Breast epithelium (tissue), 4 donors: ENCODE measurements at regions not wholly inside any gene's neighbourhood (a gene's known extent, or its start where the extent isn't known, plus 50 kb on each side); places are given as distances from the start of the nearest gene placed in this dataset.
"Not testable (repeated sequence)": the region's sequence is repeated elsewhere in the genome, so short reads cannot be mapped to it uniquely, and the experiment has no call there.

Source experiments
- DNase-seq, 2 donors: peaks; one replicate each; pipeline ENCODE4 v3.0.0-alpha.2; 2019; ENCODE audit warnings: low spot score in 2 of 2
- H3K27ac ChIP-seq, 2 donors: fragments of 200-600 bp; sonication (generic) in 1 of 2; one replicate each; pipeline ENCODE4 v1.5.1; 2016 to 2019; ENCODE audit warnings: mild to moderate bottlenecking in 1 of 2
- H3K27me3 ChIP-seq, 2 donors: fragments of 200-600 bp; sonication (generic) in 1 of 2; one replicate each; pipeline versions ENCODE4 v1.5.1 to v1.6.0; 2017 to 2019; ENCODE audit warnings: control low read depth in 1 of 2, mild to moderate bottlenecking in 1 of 2
- H3K36me3 ChIP-seq: fragments of 200-600 bp; one replicate; pipeline ENCODE4 v1.5.1; 2019
- H3K4me1 ChIP-seq, 2 donors: fragments of 200-600 bp; sonication (generic); one replicate each; pipeline ENCODE4 v1.5.1; 2016 to 2019; ENCODE audit warnings: control low read depth in 1 of 2
- H3K4me3 ChIP-seq, 3 donors: fragments of 200-600 bp; sonication (generic); 1 replicate in 2 of 3; 2 replicates in 1 of 3; pipeline ENCODE4 v1.5.1; 2016 to 2019; ENCODE audit warnings: mild to moderate bottlenecking in 3 of 3, moderate library complexity in 2 of 3
- H3K9me3 ChIP-seq, 2 donors: fragments of 200-600 bp; sonication (generic) in 1 of 2; one replicate each; pipeline ENCODE4 v1.5.1; 2016 to 2019; ENCODE audit warnings: control low read depth in 1 of 2
- CTCF ChIP-seq, 3 donors: fragments of 450-650 bp; IDR thresholded peaks; one replicate each; pipeline ENCODE4 v1.5.1; 2016 to 2017; ENCODE audit warnings: antibody characterized with exemption in 3 of 3, mild to moderate bottlenecking in 3 of 3, moderate library complexity in 3 of 3
- POLR2A ChIP-seq: fragments of 450-650 bp; IDR thresholded peaks from one replicate; pipeline ENCODE4 v1.6.1; 2016; ENCODE audit warnings: antibody characterized with exemption, mild to moderate bottlenecking, moderate library complexity
- POLR2AphosphoS5 ChIP-seq, 3 donors: sonication (generic); formaldehyde crosslinking; IDR thresholded peaks; one replicate each; pipeline ENCODE4 v1.6.1; 2017; ENCODE audit warnings: antibody characterized with exemption in 3 of 3
- intact Hi-C: fragments of 100-400 bp; cut with DNase I; formaldehyde crosslinking; loops from one replicate; pipeline ENCODE4 v1.15.1; 2023; ENCODE audit warnings: low total_unique reads

- not testable (repeated sequence) for H3K4me1 ChIP-seq, DNase-seq, H3K4me3 ChIP-seq, H3K9me3 ChIP-seq, H3K36me3 ChIP-seq, H3K27ac ChIP-seq
- peaks cover 0 to 20% of the 10 kb centered on the region in 2 donors for H3K27me3 ChIP-seq
- intact Hi-C loops, result loop anchor here (10.0 kb wide), 1 partner anchor 1226 kb away; no protein-coding TSS in a partner anchor
Observed at GRCh38 chr20:59490196-59491004, 113.9 kb upstream of the PHACTR3 start.

GRCh38 chr20:59491884-59492283, 112.5 kb upstream of the PHACTR3 start:
- TF ChIP-seq POLR2A, result no peak
- no peak for DNase-seq
- Histone ChIP-seq H3K27me3 (peaks cover 0 to 27% of the 10 kb centered on the region in 2 donors), H3K4me1 (no peaks in the 10 kb centered on the region), H3K27ac (no peak overlapping the region), H3K36me3 (no peaks in the 10 kb centered on the region), H3K4me3 (no peak overlapping the region), H3K9me3 (no peaks in the 10 kb centered on the region)
- intact Hi-C loops, result loop anchor here (10.0 kb wide), 1 partner anchor 1227 kb away; no protein-coding TSS in a partner anchor

GRCh38 chr20:59493926-59494325, 110.4 kb upstream of the PHACTR3 start:
- intact Hi-C loops, result loop anchor here (10.0 kb wide), 1 partner anchor 1229 kb away; no protein-coding TSS in a partner anchor
- DNase-seq, result no peak
- TF ChIP-seq POLR2A (no peak), POLR2AphosphoS5 (IDR thresholded peaks at IDR 0.05) (no peak), CTCF (IDR thresholded peaks at IDR 0.05) (no peak)

GRCh38 chr20:59495166-59495565, 109.2 kb upstream of the PHACTR3 start:
- intact Hi-C loops, result loop anchor here (10.0 kb wide), 1 partner anchor 1230 kb away; no protein-coding TSS in a partner anchor
- Histone ChIP-seq H3K36me3 (no peaks in the 10 kb centered on the region), H3K9me3 (peaks cover 0 to 6% of the 10 kb centered on the region in 2 donors), H3K4me1 (no peaks in the 10 kb centered on the region), H3K27ac (no peak overlapping the region), H3K4me3 (no peak overlapping the region), H3K27me3 (peaks cover 0 to 23% of the 10 kb centered on the region in 2 donors)
- DNase-seq, result no peak
- no peak for TF ChIP-seq POLR2A
- no peak for TF ChIP-seq CTCF (IDR thresholded peaks at IDR 0.05)
- TF ChIP-seq POLR2AphosphoS5 (IDR thresholded peaks at IDR 0.05), result no peak

More at GRCh38 chr20:59493926-59494325, 110.4 kb upstream of the PHACTR3 start:
- H3K36me3 ChIP-seq, result no peaks in the 10 kb centered on the region
- no peak overlapping the region for H3K4me3 ChIP-seq
- no peaks in the 10 kb centered on the region for H3K4me1 ChIP-seq
- H3K9me3 ChIP-seq, result no peaks in the 10 kb centered on the region
- H3K27me3 ChIP-seq, result peaks cover 0 to 23% of the 10 kb centered on the region in 2 donors
- no peak overlapping the region for H3K27ac ChIP-seq

- Histone ChIP-seq H3K36me3 (no peaks in the 10 kb centered on the region), H3K27ac (no peak overlapping the region), H3K4me1 (no peaks in the 10 kb centered on the region), H3K9me3 (peaks cover 0 to 6% of the 10 kb centered on the region in 2 donors), H3K27me3 (peaks cover 0 to 23% of the 10 kb centered on the region in 2 donors), H3K4me3 (no peak overlapping the region)
- DNase-seq, result peak; percentile 36 to 61
- intact Hi-C loops, result loop anchor here (10.0 kb wide), 1 partner anchor 1231 kb away; no protein-coding TSS in a partner anchor
- TF ChIP-seq POLR2A (no peak), POLR2AphosphoS5 (IDR thresholded peaks at IDR 0.05) (no peak), CTCF (IDR thresholded peaks at IDR 0.05) (peak; percentile 37 to 67 (median 59))
Observed at GRCh38 chr20:59495894-59496510, 108.3 kb upstream of the PHACTR3 start.

GRCh38 chr20:59498291-59498690, 106.0 kb upstream of the PHACTR3 start:
- intact Hi-C loops, result loop anchor here (10.0 kb wide), 1 partner anchor 1233 kb away; no protein-coding TSS in a partner anchor
- no peaks in the 10 kb centered on the region for H3K36me3 ChIP-seq
- peaks cover 0 to 6% of the 10 kb centered on the region in 2 donors for H3K9me3 ChIP-seq
- DNase-seq, result no peak
- H3K27ac ChIP-seq, result no peak overlapping the region
- no peaks in the 10 kb centered on the region for H3K4me1 ChIP-seq
- peaks cover 0 to 16% of the 10 kb centered on the region in 2 donors for H3K27me3 ChIP-seq
- no peak for TF ChIP-seq POLR2A
- no peak for TF ChIP-seq POLR2AphosphoS5 (IDR thresholded peaks at IDR 0.05)
- no peak for TF ChIP-seq CTCF (IDR thresholded peaks at IDR 0.05)
- no peak overlapping the region for H3K4me3 ChIP-seq
